CD4-positive, alpha-beta T cell treated with Interleukin-4 for 4 hours (primary cell): ENCODE measurements at regions not wholly inside any gene's neighbourhood (a gene's known extent, or its start where the extent isn't known, plus 50 kb on each side); places are given as distances from the start of the nearest gene placed in this dataset.
A peak's percentile ranks its signal among the peaks of the same experiment; 100 is the strongest.

ENCODE experiments used
- DNase-seq: peaks from one replicate; pipeline ENCODE4 v3.0.0-alpha.2; 2020

- peak; percentile 6 for DNase-seq
Measured at GRCh38 chr11:112795142-112795815, 165.9 kb upstream of the NCAM1 start.

GRCh38 chr11:112795911-112796649 is 165.1 kb upstream of the NCAM1 start:
- DNase-seq = no peak

- DNase-seq = no peak
Measured at GRCh38 chr11:112797092-112797491, 164.1 kb upstream of the NCAM1 start.

GRCh38 chr11:112797648-112798293 is 163.4 kb upstream of the NCAM1 start:
- no peak for DNase-seq

GRCh38 chr11:112801025-112801816 is 160.0 kb upstream of the NCAM1 start:
- no peak for DNase-seq

- no peak for DNase-seq
Measured at GRCh38 chr11:112801817-112802088, 159.5 kb upstream of the NCAM1 start.

- DNase-seq = no peak
Measured at GRCh38 chr11:112805658-112806057, 155.6 kb upstream of the NCAM1 start.

- no peak for DNase-seq
Measured at GRCh38 chr11:112806256-112806655, 155.0 kb upstream of the NCAM1 start.

GRCh38 chr11:112806876-112807275 is 154.3 kb upstream of the NCAM1 start:
- no peak for DNase-seq

- DNase-seq = no peak
Measured at GRCh38 chr11:112809429-112809828, 151.8 kb upstream of the NCAM1 start.

- DNase-seq = no peak
Measured at GRCh38 chr11:112810951-112811350, 150.3 kb upstream of the NCAM1 start.

GRCh38 chr11:112811783-112812182 is 149.4 kb upstream of the NCAM1 start:
- DNase-seq = no peak

- DNase-seq = no peak
Measured at GRCh38 chr11:112812729-112813128, 148.5 kb upstream of the NCAM1 start.

GRCh38 chr11:112814168-112814567 is 147.1 kb upstream of the NCAM1 start:
- DNase-seq = no peak

- no peak for DNase-seq
Measured at GRCh38 chr11:112817376-112817775, 143.8 kb upstream of the NCAM1 start.

GRCh38 chr11:112822478-112823274 is 138.5 kb upstream of the NCAM1 start:
- DNase-seq = no peak

GRCh38 chr11:112826026-112826425 is 135.2 kb upstream of the NCAM1 start:
- DNase-seq = no peak

GRCh38 chr11:112826788-112827187 is 134.4 kb upstream of the NCAM1 start:
- DNase-seq = no peak

- DNase-seq = no peak
Measured at GRCh38 chr11:112828421-112828820, 132.8 kb upstream of the NCAM1 start.

GRCh38 chr11:112829971-112830654 is 131.1 kb upstream of the NCAM1 start:
- no peak for DNase-seq

GRCh38 chr11:112831041-112831440 is 130.2 kb upstream of the NCAM1 start:
- DNase-seq = no peak
